ENCODE measurements at regions not wholly inside any gene's neighbourhood (a gene's known extent, or its start where the extent isn't known, plus 50 kb on each side); places are given as distances from the start of the nearest gene placed in this dataset.

GRCh38 chr13:22549126-22549525 is 631.7 kb upstream of the SGCG start:
- TF ChIP-seq YY1 (IDR thresholded peaks at IDR 0.05; ENCODE audit: extremely low read depth, insufficient replicate concordance, low read depth, low read length) (no peak), CTCF (IDR thresholded peaks at IDR 0.05 in 2 of 3, conservative IDR thresholded peaks at IDR 0.05 in 1 of 3; ENCODE audit: borderline replicate concordance in 1 of 3, insufficient read depth in 1 of 3, low read depth in 2 of 3, low read length in 2 of 3) (no peak), ZNF274 (IDR thresholded peaks at IDR 0.05; ENCODE audit: low read depth, low read length) (no peak), POLR2AphosphoS5 (IDR thresholded peaks at IDR 0.05; ENCODE audit: low read depth, low read length) (no peak), EZH2phosphoT487 (IDR thresholded peaks at IDR 0.05; ENCODE audit: borderline replicate concordance) (no peak), EZH2 (IDR thresholded peaks at IDR 0.05) (no peak), SIN3A (IDR thresholded peaks at IDR 0.05; ENCODE audit: low read depth) (no peak), POLR2A (IDR thresholded peaks at IDR 0.05; ENCODE audit: borderline replicate concordance, extremely low read depth, insufficient read depth, insufficient read length) (no peak), ZFX (IDR thresholded peaks at IDR 0.05) (no peak), SRF (IDR thresholded peaks at IDR 0.05; ENCODE audit: low read depth) (no peak), RAD21 (IDR thresholded peaks at IDR 0.05; ENCODE audit: low read depth) (no peak), JUND (IDR thresholded peaks at IDR 0.05) (no peak)

All from HCT116 (cell line).